SJCRH30 (cell line): ENCODE measurements at regions not wholly inside any gene's neighbourhood (a gene's known extent, or its start where the extent isn't known, plus 50 kb on each side); places are given as distances from the start of the nearest gene placed in this dataset.
"Not testable (repeated sequence)": the region's sequence is repeated elsewhere in the genome, so short reads cannot be mapped to it uniquely, and the experiment has no call there.

Experiments
- DNase-seq, 2 experiments: peaks; one replicate each; pipeline ENCODE4 v3.0.0-alpha.2; 2015 to 2020
- H3K27ac ChIP-seq: fragments of 250-450 bp; sonication (Bioruptor Pico); 2 replicates; pipeline ENCODE4 v1.5.1; 2020; ENCODE audit warnings: mild to moderate bottlenecking, moderate library complexity
- H3K27me3 ChIP-seq: fragments of 250-450 bp; sonication (Bioruptor Pico); 2 replicates; pipeline ENCODE4 v1.5.1; 2020; ENCODE audit warnings: mild to moderate bottlenecking, moderate library complexity
- H3K36me3 ChIP-seq: fragments of 250-450 bp; sonication (Bioruptor Pico); 2 replicates; pipeline ENCODE4 v1.5.1; 2020; ENCODE audit warnings: mild to moderate bottlenecking, moderate library complexity
- H3K4me1 ChIP-seq: fragments of 250-450 bp; sonication (Bioruptor Pico); 2 replicates; pipeline ENCODE4 v1.5.1; 2020; ENCODE audit warnings: mild to moderate bottlenecking, moderate library complexity
- H3K4me3 ChIP-seq: fragments of 250-450 bp; sonication (Bioruptor Pico); 2 replicates; pipeline ENCODE4 v1.5.1; 2020; ENCODE audit warnings: mild to moderate bottlenecking, moderate library complexity
- H3K9me3 ChIP-seq: fragments of 250-450 bp; sonication (Bioruptor Pico); replicated peaks from 2 replicates; pipeline ENCODE4 v1.5.1; 2020; ENCODE audit warnings: mild to moderate bottlenecking, moderate library complexity

- H3K36me3 ChIP-seq, H3K4me3 ChIP-seq, H3K4me1 ChIP-seq, H3K27ac ChIP-seq, H3K27me3 ChIP-seq, H3K9me3 ChIP-seq: not testable (repeated sequence)
- peak; percentile 9 to 45 for DNase-seq
Observed at GRCh38 chr1:148254611-148255429, 102.7 kb upstream of the NBPF11 start.

- not testable (repeated sequence) for H3K36me3 ChIP-seq, H3K27me3 ChIP-seq, H3K9me3 ChIP-seq, H3K4me1 ChIP-seq, H3K27ac ChIP-seq, H3K4me3 ChIP-seq, DNase-seq
Observed at GRCh38 chr1:148253808-148254207, 101.7 kb upstream of the NBPF11 start.

- H3K27me3 ChIP-seq, H3K4me3 ChIP-seq, DNase-seq, H3K27ac ChIP-seq, H3K9me3 ChIP-seq, H3K36me3 ChIP-seq, H3K4me1 ChIP-seq: not testable (repeated sequence)
Observed at GRCh38 chr1:148248798-148249197, 96.7 kb upstream of the NBPF11 start.

- not testable (repeated sequence) for H3K27ac ChIP-seq, DNase-seq, H3K36me3 ChIP-seq, H3K4me1 ChIP-seq, H3K27me3 ChIP-seq, H3K9me3 ChIP-seq, H3K4me3 ChIP-seq
Observed at GRCh38 chr1:148246258-148246861, 94.3 kb upstream of the NBPF11 start.

- H3K9me3 ChIP-seq, H3K36me3 ChIP-seq: not testable (repeated sequence)
Observed at GRCh38 chr1:148245843-148246242, 93.8 kb upstream of the NBPF11 start.

GRCh38 chr1:148245443-148245842, 93.4 kb upstream of the NBPF11 start:
- not testable (repeated sequence) for DNase-seq, H3K36me3 ChIP-seq

More at GRCh38 chr1:148245843-148246242, 93.8 kb upstream of the NBPF11 start:
- not testable (repeated sequence) for H3K4me3 ChIP-seq, H3K27ac ChIP-seq, H3K27me3 ChIP-seq, H3K4me1 ChIP-seq, DNase-seq

GRCh38 chr1:148233250-148233649, 81.2 kb upstream of the NBPF11 start:
- H3K27me3 ChIP-seq, H3K36me3 ChIP-seq, DNase-seq, H3K4me3 ChIP-seq, H3K4me1 ChIP-seq, H3K9me3 ChIP-seq, H3K27ac ChIP-seq: not testable (repeated sequence)

More at GRCh38 chr1:148245443-148245842, 93.4 kb upstream of the NBPF11 start:
- H3K4me1 ChIP-seq, H3K27me3 ChIP-seq, H3K27ac ChIP-seq, H3K9me3 ChIP-seq, H3K4me3 ChIP-seq: not testable (repeated sequence)

GRCh38 chr1:148228846-148229245, 76.8 kb upstream of the NBPF11 start:
- H3K27ac ChIP-seq, DNase-seq, H3K36me3 ChIP-seq, H3K27me3 ChIP-seq, H3K9me3 ChIP-seq, H3K4me3 ChIP-seq, H3K4me1 ChIP-seq: not testable (repeated sequence)

- not testable (repeated sequence) for H3K36me3 ChIP-seq, H3K9me3 ChIP-seq, H3K4me3 ChIP-seq, H3K27me3 ChIP-seq, H3K27ac ChIP-seq, H3K4me1 ChIP-seq, DNase-seq
Observed at GRCh38 chr1:148222399-148223159, 70.5 kb upstream of the NBPF11 start.

- H3K27ac ChIP-seq, H3K36me3 ChIP-seq, H3K27me3 ChIP-seq, DNase-seq, H3K4me3 ChIP-seq, H3K4me1 ChIP-seq, H3K9me3 ChIP-seq: not testable (repeated sequence)
Observed at GRCh38 chr1:148221593-148221992, 69.5 kb upstream of the NBPF11 start.

- not testable (repeated sequence) for H3K4me1 ChIP-seq, H3K27me3 ChIP-seq, H3K27ac ChIP-seq, H3K36me3 ChIP-seq, H3K9me3 ChIP-seq, H3K4me3 ChIP-seq, DNase-seq
Observed at GRCh38 chr1:148219229-148219628, 67.1 kb upstream of the NBPF11 start.

- not testable (repeated sequence) for H3K9me3 ChIP-seq, H3K27me3 ChIP-seq, H3K36me3 ChIP-seq, H3K4me1 ChIP-seq, H3K27ac ChIP-seq, DNase-seq, H3K4me3 ChIP-seq
Observed at GRCh38 chr1:148211191-148211590, 59.1 kb upstream of the NBPF11 start.

- not testable (repeated sequence) for H3K4me1 ChIP-seq, H3K36me3 ChIP-seq, H3K27ac ChIP-seq, H3K27me3 ChIP-seq, H3K9me3 ChIP-seq, DNase-seq, H3K4me3 ChIP-seq
Observed at GRCh38 chr1:148210624-148211023, 58.5 kb upstream of the NBPF11 start.

GRCh38 chr1:148210166-148210565, 58.1 kb upstream of the NBPF11 start:
- not testable (repeated sequence) for DNase-seq, H3K27ac ChIP-seq, H3K9me3 ChIP-seq, H3K4me3 ChIP-seq, H3K36me3 ChIP-seq, H3K27me3 ChIP-seq, H3K4me1 ChIP-seq

- not testable (repeated sequence) for H3K27ac ChIP-seq, H3K9me3 ChIP-seq, H3K36me3 ChIP-seq, H3K27me3 ChIP-seq, H3K4me1 ChIP-seq, H3K4me3 ChIP-seq, DNase-seq
Observed at GRCh38 chr1:148202013-148202412, 49.9 kb upstream of the NBPF11 start.
